LHCN-M2 (cell line): ENCODE measurements at regions not wholly inside any gene's neighbourhood (a gene's known extent, or its start where the extent isn't known, plus 50 kb on each side); places are given as distances from the start of the nearest gene placed in this dataset.
"Not testable (repeated sequence)": the region's sequence is repeated elsewhere in the genome, so short reads cannot be mapped to it uniquely, and the experiment has no call there.

Source experiments
- DNase-seq: peaks from one replicate; pipeline ENCODE4 v3.0.0-alpha.2; 2012; ENCODE audit warnings: low read depth

DNA sequence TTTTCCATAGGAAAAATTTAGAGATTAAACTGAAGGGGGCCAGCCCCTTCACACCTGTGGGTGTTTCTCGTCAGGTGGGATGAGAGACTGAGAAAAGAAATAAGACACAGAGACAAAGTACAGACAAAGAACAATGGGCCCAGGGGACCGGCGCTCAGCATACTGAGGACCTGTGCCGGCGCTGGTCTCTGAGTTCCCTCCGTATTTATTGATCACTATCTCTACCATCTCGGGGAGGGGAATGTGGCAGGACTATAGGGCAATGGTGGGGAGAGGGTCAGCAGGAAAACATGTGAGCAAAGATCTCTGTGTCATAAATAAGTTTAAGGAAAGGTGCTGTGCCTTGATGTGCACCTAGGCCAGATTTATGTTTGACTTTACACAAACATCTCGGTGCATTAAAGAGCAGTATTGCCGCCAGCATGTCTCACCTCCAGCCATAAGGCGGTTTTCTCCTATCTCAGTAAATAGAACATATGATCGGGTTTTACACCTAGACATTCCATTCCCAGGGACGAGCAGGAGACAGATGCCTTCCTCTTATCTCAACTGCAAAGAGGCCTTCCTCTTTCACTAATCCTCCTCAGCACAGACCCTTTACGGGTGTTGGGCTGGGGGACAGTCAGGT is 494.7 kb downstream of the IGSF11 start:
- not testable (repeated sequence) for DNase-seq

DNA sequence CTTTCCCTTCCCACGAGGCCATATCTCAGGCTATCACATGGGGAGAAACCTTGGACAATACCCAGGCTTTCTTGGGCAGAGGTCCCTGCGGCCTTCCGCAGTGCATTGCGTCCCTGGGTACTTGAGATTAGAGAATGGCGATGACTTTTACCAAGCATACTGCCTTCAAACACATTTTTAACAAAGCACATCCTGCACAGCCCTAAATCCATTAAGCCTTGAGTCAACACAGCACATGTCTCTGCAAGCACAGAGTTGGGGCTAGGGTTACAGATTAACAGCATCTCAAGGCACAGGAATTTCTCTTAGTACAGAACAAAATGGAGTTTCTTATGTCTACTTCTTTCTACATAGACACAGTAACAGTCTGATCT is 494.2 kb downstream of the IGSF11 start:
- DNase-seq = not testable (repeated sequence)

DNA sequence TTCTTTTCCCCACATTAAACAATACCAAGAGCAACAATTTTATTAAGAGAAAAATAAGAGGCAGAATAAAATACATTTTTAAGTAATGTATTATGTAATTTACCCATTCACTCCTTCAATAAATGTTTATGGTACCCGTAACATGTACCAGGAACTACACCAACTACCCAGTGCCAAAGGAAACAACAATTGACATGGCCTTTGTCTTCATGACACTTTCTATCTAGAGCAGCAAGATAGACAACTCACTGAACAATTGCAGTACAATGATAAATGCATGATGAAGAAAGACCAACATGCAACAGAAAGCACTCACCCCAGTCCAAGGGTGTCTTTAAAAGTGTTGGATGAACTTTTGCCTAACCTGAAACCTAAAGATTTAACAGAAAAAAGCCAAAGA is 493.8 kb downstream of the IGSF11 start:
- no peak for DNase-seq

DNA sequence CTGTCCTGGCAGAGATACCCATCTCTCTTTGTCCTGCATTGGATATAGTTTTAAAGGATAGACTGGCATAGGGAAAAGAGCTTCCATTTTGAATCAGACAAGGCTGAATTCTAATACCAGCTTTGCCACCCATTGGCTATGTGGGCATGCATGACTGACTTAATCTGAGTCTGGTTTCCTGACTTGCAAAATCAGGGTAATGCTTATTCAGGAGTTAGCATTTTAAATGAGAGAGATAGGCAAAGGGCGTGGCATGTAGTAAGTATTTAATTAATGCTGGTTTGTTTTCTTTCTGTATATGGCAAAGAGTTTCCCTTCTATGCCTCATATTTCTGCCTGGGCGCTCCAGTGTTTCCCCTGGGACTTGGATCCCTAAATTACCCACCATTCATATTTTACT is 492.9 kb downstream of the IGSF11 start:
- no peak for DNase-seq

DNA sequence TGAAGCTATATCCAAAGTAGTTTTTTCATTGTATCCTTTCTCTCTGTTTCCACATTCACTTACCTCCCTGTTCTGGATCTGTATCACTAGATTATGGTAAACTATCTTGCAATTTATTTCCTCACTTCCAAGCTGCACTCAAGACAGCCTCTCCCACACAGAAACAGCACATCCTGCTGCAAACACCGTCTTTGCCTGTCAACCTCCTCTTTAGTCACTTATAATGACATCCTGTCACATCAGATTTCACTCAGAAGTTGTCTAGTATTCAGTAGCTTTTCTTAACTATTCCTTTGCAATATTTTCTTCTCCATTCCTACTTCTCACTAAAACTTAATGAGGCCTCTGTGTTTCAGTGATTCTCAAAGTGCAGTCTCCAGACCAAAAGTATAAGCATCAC is 490.8 kb downstream of the IGSF11 start:
- DNase-seq = no peak

DNA sequence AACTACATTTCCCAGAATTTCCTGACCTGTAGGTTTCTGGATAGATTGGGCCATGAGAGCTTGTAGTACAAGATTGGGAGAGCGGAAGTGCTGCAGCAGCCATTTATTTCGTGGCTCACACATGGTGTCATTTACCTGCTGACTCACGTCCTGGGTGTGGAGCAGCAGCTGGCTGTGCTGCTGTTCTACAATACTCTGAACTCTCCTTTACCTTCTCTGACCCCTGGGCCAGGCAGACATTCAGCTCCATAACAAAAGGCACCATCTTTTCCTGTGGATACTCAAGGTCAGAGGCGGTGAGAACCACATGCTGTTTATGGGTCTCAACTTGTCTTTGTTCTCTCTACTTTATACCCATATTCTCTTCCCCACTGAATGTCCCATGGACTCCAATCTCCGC is 490.2 kb downstream of the IGSF11 start:
- peak; percentile 1 for DNase-seq

DNA sequence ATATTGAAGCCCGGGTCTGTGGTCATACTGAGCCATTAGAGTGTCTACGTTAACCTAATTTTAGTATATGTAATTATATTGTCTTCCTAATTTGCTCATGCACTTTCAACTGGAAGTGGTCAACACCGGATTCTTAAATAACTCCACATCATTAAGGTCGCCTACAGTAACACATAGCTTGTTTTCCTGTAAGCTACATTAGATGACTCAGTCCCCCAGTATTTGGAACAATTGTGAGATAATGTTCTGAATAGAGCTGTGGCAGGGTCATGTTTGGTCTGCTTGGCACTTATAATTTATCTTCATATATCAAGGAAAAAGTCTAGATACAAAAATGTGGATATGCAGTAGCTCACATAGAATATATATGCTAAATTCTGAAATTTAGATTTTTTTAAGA is 486.2 kb downstream of the IGSF11 start:
- peak; percentile 3 for DNase-seq

DNA sequence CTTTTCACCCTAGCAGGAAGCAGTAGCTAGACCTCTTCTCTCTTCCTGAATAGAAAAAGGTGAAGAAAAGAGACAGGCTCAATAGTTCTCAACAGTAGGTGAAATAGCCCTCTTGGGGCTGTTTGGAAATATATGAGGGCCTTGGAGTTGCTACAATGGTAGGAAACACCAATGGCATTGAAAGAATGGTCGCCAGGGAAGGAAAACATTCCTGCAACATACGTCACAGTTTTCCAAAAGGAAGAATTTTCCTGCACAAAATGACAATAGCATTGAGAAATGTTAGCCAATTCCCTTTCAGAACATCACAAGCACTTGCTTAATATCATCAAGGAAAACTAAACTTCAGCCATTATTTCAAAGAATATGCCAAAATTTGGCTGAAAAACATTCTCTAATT is 484.5 kb downstream of the IGSF11 start:
- DNase-seq = no peak

DNA sequence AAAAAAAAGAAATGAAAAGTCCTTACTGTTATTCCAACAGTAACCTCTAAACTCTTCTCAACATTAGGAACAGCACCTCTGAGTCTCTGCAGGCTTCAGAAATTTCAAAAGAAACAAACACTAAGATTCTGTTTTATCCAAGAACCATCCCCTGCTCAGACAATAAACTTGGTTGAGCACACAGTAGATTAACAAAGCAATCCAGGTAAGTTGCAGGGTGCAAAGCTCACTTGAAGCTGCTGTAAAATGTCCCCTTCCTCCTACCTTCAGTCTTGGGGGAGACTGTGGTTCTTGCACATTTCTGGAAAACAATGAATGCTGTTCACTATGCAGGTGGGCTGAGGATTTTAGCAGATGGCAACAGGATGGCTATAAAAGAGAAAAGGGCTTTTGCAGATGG is 484.1 kb downstream of the IGSF11 start:
- no peak for DNase-seq

DNA sequence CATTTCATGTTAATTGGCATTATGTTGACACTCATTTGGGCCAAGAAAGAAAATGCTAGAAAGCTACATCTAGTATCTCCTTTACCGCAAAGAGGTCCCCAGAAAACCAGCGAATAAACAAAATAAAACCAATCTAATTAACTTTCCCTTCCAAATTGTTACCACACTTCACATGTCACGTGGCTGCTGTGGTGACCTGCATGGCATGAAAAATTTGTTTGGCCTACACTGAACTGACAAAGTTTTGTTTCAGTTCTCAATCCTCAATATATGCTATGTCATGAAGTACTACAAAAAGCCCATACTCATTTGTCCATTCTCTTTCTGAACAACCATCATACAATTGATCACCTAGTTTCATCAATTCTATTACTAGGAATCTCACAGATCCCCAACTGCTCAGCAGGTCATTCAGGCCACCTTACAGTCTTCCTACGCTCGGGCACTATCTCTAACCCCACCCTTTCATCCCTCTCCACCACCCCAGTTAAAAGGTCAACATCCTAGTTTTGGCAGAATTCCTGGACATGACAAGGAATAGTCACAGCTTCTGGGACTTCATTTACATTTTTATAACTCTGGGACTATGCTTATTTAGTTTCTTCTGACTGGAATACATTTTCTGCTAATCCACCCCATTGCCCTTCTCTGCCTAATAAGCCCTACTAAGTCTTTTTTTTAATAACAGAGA is 480.4 kb downstream of the IGSF11 start:
- no peak for DNase-seq

DNA sequence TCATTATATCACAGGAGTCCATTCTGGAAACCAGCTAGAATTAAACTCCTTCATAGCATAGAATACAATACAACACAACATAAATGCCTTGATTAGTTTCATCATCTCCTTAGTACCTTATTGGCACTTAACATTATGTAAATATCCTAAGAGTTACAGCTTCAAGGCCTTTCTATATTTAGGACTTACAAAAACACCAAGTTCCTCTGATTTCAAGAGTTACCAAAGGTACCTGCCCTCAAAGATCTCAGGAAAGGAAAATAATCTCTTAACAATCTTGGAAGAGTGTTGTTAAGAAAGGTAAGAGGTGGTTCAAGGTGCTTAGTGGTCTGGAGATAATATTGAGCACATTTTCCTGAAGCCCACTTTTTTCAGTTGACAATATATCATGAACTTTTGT is 477.7 kb downstream of the IGSF11 start:
- no peak for DNase-seq

DNA sequence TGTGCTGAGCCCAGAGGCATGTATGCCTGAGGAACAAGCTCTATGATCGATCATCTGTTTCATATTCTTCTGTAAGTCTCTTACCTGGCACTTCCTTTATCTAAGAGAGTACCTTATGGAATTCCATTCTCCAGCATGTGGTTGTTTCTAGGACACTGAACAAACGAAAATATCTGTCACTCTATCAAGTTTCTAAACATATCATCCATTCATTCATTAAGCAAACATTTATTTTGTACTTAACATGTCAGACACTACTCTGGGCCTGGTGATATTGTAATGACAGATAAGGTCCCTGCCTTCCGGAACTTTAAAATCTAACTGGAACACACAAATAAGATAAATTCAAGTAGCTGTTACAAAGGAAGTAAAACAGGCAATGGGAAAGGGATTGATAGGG is 477.1 kb downstream of the IGSF11 start:
- no peak for DNase-seq

DNA sequence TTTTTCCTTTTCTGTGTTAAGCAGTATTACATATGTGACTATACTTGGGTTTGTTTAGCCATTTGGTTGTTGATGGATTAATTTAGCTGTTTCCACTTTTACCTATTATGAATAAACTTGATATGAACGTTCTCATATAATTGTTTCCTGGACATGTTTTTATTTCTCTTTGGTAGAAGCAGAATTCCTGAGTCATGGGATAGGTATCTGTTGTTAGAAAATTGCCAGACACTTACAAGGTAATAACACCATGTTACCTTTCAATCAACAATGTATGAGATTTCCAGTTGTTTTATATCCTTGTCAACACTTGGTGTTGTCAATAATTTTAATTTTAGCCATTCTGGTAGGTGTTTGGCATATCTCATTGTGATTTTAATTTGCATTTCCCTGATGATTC is 475.4 kb downstream of the IGSF11 start:
- no peak for DNase-seq

DNA sequence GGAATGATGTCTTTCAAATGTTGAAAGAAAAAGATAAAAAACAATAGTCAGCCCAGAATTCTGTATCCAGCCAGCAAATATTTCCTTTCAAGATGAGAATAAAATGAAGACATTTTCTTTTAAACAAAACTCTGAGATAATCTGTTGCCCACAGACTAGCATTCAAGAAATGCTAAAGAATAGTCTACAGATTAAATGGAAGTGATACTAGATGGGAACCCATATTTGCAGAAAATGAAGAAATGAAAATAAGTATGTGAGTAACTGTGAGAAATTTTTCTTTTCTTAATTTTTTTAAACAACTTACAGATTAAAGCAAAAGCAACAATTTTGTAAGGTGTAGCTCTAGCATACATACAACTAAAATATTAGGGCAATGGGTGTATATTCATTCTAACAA is 469.8 kb downstream of the IGSF11 start:
- no peak for DNase-seq

DNA sequence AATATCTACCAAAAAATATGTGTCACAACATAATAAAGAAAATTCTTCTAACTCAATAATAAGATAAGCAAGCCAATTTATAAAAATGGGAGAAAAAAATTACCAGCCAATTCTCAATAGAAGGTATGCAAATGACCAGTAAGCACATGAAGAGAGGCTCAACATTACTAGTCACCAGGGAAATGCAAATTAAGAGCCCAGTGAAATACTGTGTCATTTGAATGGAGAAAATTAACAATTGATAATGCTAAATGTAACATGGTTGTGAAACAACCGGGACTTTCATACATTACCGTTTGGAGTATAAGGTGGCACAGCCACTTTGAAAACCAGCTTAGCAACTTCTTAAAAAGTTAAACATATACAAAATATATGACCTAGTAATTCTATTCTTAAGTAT is 460.7 kb downstream of the IGSF11 start:
- DNase-seq = no peak

DNA sequence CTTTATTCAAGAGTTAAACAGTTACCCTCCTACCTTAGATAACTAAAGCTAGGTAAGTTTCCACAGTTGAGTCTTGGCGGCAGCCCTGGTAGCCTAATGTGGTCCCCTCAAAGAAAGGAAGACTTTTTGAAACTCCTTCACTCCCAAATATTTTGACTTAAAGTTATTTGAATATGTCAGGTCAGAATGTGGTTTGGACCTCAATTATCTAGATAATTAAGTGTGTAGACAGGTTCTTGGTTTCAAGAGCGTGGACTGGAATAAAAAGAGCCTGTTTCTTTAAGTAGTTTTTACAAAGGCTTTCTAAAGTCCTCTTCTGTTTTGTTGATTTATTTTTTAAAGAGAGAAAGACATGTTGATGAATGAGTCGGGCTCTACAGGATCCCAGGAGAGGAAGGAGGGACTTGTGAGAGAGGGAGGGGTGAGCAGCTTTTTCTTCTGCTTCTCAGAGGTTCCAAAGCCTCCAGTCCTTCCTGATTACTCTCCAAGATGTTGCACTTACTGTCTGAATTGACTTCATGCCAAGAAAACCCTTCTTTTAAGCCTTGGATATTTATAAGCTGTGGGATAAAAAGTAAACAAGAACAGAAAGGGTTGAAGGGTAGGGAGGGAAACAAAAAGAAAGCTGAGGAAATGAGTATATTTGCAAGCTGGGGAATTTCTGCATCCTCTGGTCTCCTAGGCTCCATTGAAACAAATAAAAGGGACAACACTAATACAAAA is 457.4 kb downstream of the IGSF11 start:
- DNase-seq = no peak

DNA sequence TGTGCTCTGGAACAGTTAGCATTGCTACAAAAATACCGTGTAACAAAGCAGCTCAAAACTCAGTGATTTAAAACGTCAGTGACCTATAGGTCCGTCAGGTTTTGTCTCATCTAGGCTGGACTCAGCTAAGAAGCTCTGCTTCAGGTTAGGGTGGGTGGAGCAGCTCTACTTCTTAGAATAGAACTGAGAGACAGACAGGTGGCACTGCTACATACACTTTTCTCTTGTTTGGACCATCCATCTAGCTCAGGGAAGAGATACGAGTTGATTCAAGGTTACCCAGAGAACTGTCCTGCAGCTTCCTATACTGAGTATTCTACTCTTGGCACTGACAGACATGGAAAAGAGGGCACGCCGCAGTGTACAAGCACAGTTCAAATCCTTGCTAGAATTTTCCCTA is 456.1 kb downstream of the IGSF11 start:
- no peak for DNase-seq

DNA sequence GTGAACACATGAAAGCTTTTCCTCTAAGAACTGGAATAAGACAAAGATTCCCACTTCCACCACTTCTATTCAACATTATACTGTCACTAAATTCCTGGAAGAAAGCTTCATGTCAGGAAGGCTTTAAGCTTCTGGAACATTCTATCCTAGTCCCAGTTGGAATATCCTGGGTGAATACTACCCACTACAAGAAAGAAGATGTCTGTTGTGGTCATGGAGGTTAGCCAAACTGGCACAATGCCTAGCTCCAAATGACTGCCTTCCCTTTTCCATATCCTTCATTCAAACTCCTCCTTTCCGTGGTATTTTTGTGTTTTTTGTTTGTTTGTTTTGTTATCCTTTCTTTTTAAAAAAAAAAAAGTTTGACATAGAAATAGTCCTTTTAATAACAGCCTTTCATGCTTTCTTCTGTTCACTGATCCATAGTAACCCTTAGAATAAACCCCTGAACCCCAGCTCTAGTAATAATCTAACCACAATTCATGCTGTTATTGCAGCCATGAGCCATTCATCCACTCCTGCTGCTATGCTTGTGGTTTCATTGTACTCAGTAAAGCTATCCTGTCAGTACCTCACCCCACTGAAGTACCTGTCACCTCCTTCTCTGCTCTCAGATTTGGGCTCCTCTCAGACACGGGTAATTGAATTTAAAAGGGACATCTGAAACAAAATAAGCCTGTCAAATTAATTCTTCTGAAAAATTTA is 447.5 kb downstream of the IGSF11 start:
- no peak for DNase-seq

DNA sequence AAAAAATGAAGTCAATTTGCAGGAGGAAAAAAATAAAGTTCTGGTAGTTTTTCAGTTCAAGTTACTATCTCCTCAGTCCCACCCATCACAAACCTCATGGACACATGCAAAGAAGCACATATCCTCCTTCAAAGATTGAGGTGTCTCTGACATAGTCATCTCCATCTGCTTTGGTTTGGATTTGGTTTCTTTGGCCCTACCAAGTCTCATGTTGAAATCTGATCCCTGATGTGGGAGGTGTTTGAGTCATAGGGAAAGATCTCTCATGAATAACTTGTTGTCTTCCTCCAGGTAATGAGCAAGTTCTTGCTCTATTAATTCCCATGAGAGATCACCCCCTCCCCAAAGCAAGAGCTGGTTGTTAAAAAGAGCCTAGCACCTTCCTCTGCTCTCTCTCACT is 446.8 kb downstream of the IGSF11 start:
- DNase-seq = no peak

DNA sequence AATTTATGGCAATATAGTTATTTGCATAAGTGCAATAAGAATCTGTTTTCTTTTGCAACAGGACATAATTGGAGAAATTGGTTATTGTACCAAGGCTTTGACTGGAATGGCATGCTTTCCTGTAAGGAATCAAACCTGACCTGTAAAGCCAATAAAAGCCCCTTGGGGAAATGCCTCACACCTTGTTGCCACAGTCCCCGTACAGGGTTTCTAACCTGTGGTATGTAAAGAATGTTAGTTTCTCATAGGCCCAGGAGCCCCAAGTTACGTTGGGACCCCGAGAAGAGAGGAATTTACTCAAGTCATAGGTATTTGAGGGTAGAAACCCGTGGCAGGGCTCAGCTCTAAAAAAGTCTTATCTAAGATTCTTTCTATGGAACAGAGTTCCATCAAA is 441.4 kb downstream of the IGSF11 start:
- no peak for DNase-seq

DNA sequence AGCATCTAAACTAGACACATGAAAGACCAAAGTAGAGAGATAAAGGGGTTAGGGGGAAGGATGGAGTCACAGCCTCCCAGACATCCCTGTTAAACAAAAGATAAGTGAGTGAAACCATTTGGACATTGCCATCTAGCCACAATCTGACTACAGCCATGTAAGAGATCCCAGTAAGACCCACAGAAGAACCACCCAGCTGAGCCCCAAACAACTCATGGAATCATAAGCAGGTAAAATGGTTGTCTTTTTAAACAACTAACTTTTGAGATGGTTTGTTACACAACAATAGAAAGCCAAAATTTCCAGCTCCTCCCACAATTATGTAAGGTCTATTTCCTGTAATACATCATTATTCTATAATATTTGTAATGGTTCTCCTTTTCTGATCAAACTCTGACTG is 437.5 kb downstream of the IGSF11 start:
- no peak for DNase-seq
